CD4-positive, alpha-beta T cell treated with Interleukin-12 subunit alpha and Interleukin-12 subunit beta, for 1 hour (primary cell): ENCODE measurements at regions not wholly inside any gene's neighbourhood (a gene's known extent, or its start where the extent isn't known, plus 50 kb on each side); places are given as distances from the start of the nearest gene placed in this dataset.
"Not testable (repeated sequence)": the region's sequence is repeated elsewhere in the genome, so short reads cannot be mapped to it uniquely, and the experiment has no call there.

ENCODE experiments used
- DNase-seq: peaks from one replicate; pipeline ENCODE4 v3.0.0-alpha.2; 2020

GRCh38 chr2:195342061-195342460, 315.0 kb upstream of the SLC39A10 start:
- DNase-seq: no peak

GRCh38 chr2:195338856-195339255, 318.2 kb upstream of the SLC39A10 start:
- DNase-seq: no peak

- no peak for DNase-seq
Measured at GRCh38 chr2:195337597-195337996, 319.4 kb upstream of the SLC39A10 start.

GRCh38 chr2:195333869-195334268, 323.2 kb upstream of the SLC39A10 start:
- DNase-seq: no peak

GRCh38 chr2:195331966-195332365, 325.1 kb upstream of the SLC39A10 start:
- DNase-seq: no peak

- DNase-seq: no peak
Measured at GRCh38 chr2:195331129-195331528, 325.9 kb upstream of the SLC39A10 start.

GRCh38 chr2:195330513-195330956, 326.5 kb upstream of the SLC39A10 start:
- no peak for DNase-seq

- DNase-seq: not testable (repeated sequence)
Measured at GRCh38 chr2:195329784-195330183, 327.2 kb upstream of the SLC39A10 start.

GRCh38 chr2:195326537-195326936, 330.5 kb upstream of the SLC39A10 start:
- DNase-seq: no peak

- no peak for DNase-seq
Measured at GRCh38 chr2:195322324-195322723, 334.7 kb upstream of the SLC39A10 start.

- DNase-seq: no peak
Measured at GRCh38 chr2:195320413-195320973, 336.5 kb upstream of the SLC39A10 start.

GRCh38 chr2:195319548-195320412, 337.2 kb upstream of the SLC39A10 start:
- no peak for DNase-seq

GRCh38 chr2:195319112-195319460, 337.9 kb upstream of the SLC39A10 start:
- DNase-seq: no peak

- peak; percentile 54 for DNase-seq
Measured at GRCh38 chr2:195318440-195319111, 338.4 kb upstream of the SLC39A10 start.

GRCh38 chr2:195317550-195317949, 339.5 kb upstream of the SLC39A10 start:
- DNase-seq: no peak

- DNase-seq: no peak
Measured at GRCh38 chr2:195316486-195316885, 340.5 kb upstream of the SLC39A10 start.

- no peak for DNase-seq
Measured at GRCh38 chr2:195313962-195314361, 343.1 kb upstream of the SLC39A10 start.

- DNase-seq: no peak
Measured at GRCh38 chr2:195312662-195313061, 344.4 kb upstream of the SLC39A10 start.

- DNase-seq: no peak
Measured at GRCh38 chr2:195308163-195308562, 348.9 kb upstream of the SLC39A10 start.

- no peak for DNase-seq
Measured at GRCh38 chr2:195307751-195308150, 349.3 kb upstream of the SLC39A10 start.

- DNase-seq: no peak
Measured at GRCh38 chr2:195304310-195304709, 352.7 kb upstream of the SLC39A10 start.

- no peak for DNase-seq
Measured at GRCh38 chr2:195300631-195301030, 356.4 kb upstream of the SLC39A10 start.

GRCh38 chr2:195299600-195299999, 357.4 kb upstream of the SLC39A10 start:
- no peak for DNase-seq

- no peak for DNase-seq
Measured at GRCh38 chr2:195296490-195296889, 360.5 kb upstream of the SLC39A10 start.
